H1 (cell line): ENCODE measurements at regions not wholly inside any gene's neighbourhood (a gene's known extent, or its start where the extent isn't known, plus 50 kb on each side); places are given as distances from the start of the nearest gene placed in this dataset.

ENCODE experiments used
- CTCF ChIA-PET: fragments of 300-600 bp; sonication (Branson Sonifier 250); formaldehyde crosslinking; loops from one replicate; lab custom pipeline; 2021; ENCODE audit not compliant: partially characterized antibody; lab: Charles Lee
- POLR2A ChIA-PET: fragments of 300-600 bp; sonication (Branson Sonifier 250); formaldehyde crosslinking; loops from one replicate; lab custom pipeline; 2021; ENCODE audit warnings: inconsistent platforms; ENCODE audit not compliant: partially characterized antibody; lab: Charles Lee
- DNase-seq, 2 experiments: peaks; one replicate each; pipeline versions ENCODE4 v3.0.0 to v3.0.0-alpha.2; 2010 to 2022; ENCODE audit warnings: low spot score in 2 of 2, low read depth in 1 of 2, mixed read lengths in 1 of 2
- FAIRE-seq: peaks from 2 replicates; lab custom pipeline; 2011; peaks lifted over from hg19 to GRCh38; lab: Jason Lieb, UNC
- H2AFZ ChIP-seq: 2 replicates; pipeline ENCODE4 v1.8.1; 2012; ENCODE audit warnings: low read length, inconsistent platforms
- H2AK5ac ChIP-seq: 2 replicates; pipeline ENCODE4 v1.6.1; 2013; ENCODE audit warnings: low read depth, low read length
- H2BK120ac ChIP-seq: replicated peaks from 2 replicates; pipeline ENCODE3; 2013; ENCODE audit warnings: low read depth, low read length, inconsistent platforms
- H2BK12ac ChIP-seq: 2 replicates; pipeline ENCODE4 v1.6.1; 2013; ENCODE audit warnings: low read depth, low read length
- H2BK15ac ChIP-seq: 2 replicates; pipeline ENCODE4 v1.6.1; 2013; ENCODE audit warnings: low read length
- H2BK20ac ChIP-seq: 2 replicates; pipeline ENCODE4 v1.6.1; 2013; ENCODE audit warnings: low read length
- H2BK5ac ChIP-seq: 2 replicates; pipeline ENCODE4 v1.6.1; 2013; ENCODE audit warnings: low read depth, low read length
- H3K14ac ChIP-seq: 2 replicates; pipeline ENCODE4 v1.6.1; 2013; ENCODE audit warnings: inconsistent platforms; ENCODE audit not compliant: insufficient read length
- H3K18ac ChIP-seq: 2 replicates; pipeline ENCODE4 v1.6.1; 2013; ENCODE audit warnings: low read length; ENCODE audit errors: extremely low read depth
- H3K23ac ChIP-seq: 2 replicates; pipeline ENCODE4 v1.6.1; 2013; ENCODE audit warnings: inconsistent platforms; ENCODE audit not compliant: insufficient read length
- H3K23me2 ChIP-seq: 2 replicates; pipeline ENCODE4 v1.6.1; 2013; ENCODE audit warnings: low read depth, low read length
- H3K27ac ChIP-seq: 2 replicates; pipeline ENCODE4 v1.6.1; 2011; ENCODE audit warnings: low read depth, low read length, inconsistent platforms
- H3K27me3 ChIP-seq, 4 experiments: replicated peaks in 1 of 4; 1 replicate in 1 of 4; 2 replicates in 3 of 4; pipeline versions ENCODE4 v1.6.1 to v1.8.1; 2011 to 2013; ENCODE audit warnings: low read length in 3 of 4, mild to moderate bottlenecking in 3 of 4, inconsistent platforms in 2 of 4, mixed read lengths in 2 of 4, moderate library complexity in 1 of 4; ENCODE audit not compliant: control insufficient read depth in 3 of 4, insufficient read depth in 3 of 4; ENCODE audit errors: extremely low read depth in 1 of 4
- H3K36me3 ChIP-seq, 4 experiments: 2 replicates each; pipeline versions ENCODE4 v1.6.1 to v1.8.1; 2011 to 2013; ENCODE audit warnings: mild to moderate bottlenecking in 4 of 4, low read length in 3 of 4, moderate library complexity in 2 of 4, control low read depth in 1 of 4, inconsistent platforms in 1 of 4; ENCODE audit not compliant: insufficient read depth in 4 of 4, control insufficient read depth in 2 of 4
- H3K4ac ChIP-seq: replicated peaks from 2 replicates; pipeline ENCODE3; 2013; ENCODE audit warnings: low read length, low read depth, mixed read lengths, inconsistent platforms; ENCODE audit not compliant: insufficient read length
- H3K4me1 ChIP-seq, 4 experiments: replicated peaks in 1 of 4; 1 replicate in 1 of 4; 2 replicates in 3 of 4; pipeline versions ENCODE4 v1.6.1 to v1.8.1; 2011 to 2013; ENCODE audit warnings: low read length in 3 of 4, inconsistent platforms in 2 of 4, mixed read lengths in 1 of 4; ENCODE audit not compliant: insufficient read depth in 4 of 4, control insufficient read depth in 3 of 4
- H3K4me2 ChIP-seq, 2 experiments: 2 replicates each; pipeline versions ENCODE4 v1.6.1 to v1.8.1; 2011 to 2013; ENCODE audit warnings: low read depth in 2 of 2, low read length in 2 of 2, control low read depth in 1 of 2, inconsistent platforms in 1 of 2, mild to moderate bottlenecking in 1 of 2; ENCODE audit not compliant: insufficient read depth in 1 of 2
- H3K4me3 ChIP-seq, 4 experiments: fragments of 200-600, 300-600 bp in 1 of 4; sonication (generic), shearing (Covaris generic), sonication (Bioruptor Twin) in 1 of 4; 2 replicates each; pipeline versions ENCODE4 v1.5.1 to v1.8.1; 2011 to 2016; ENCODE audit warnings: low read length in 4 of 4, low read depth in 3 of 4, control low read depth in 2 of 4, inconsistent platforms in 2 of 4, mild to moderate bottlenecking in 2 of 4, mixed read lengths in 1 of 4, moderate library complexity in 1 of 4; ENCODE audit not compliant: insufficient read depth in 2 of 4; ENCODE audit errors: extremely low read depth in 1 of 4
- H3K56ac ChIP-seq: replicated peaks from 2 replicates; pipeline ENCODE3; 2013; ENCODE audit warnings: low read depth, mild to moderate bottlenecking, mixed read lengths, low read length, inconsistent platforms; ENCODE audit not compliant: insufficient read length
- H3K79me1 ChIP-seq: 2 replicates; pipeline ENCODE4 v1.6.1; 2013; ENCODE audit warnings: low read depth, low read length, control low read depth
- H3K79me2 ChIP-seq, 2 experiments: 2 replicates each; pipeline versions ENCODE4 v1.6.1 to v1.8.1; 2012 to 2013; ENCODE audit warnings: low read length in 2 of 2, mild to moderate bottlenecking in 2 of 2, inconsistent platforms in 1 of 2; ENCODE audit not compliant: insufficient read depth in 2 of 2, control insufficient read depth in 1 of 2
- H3K9ac ChIP-seq, 4 experiments: replicated peaks in 1 of 4; 1 replicate in 1 of 4; 2 replicates in 3 of 4; pipeline versions ENCODE4 v1.6.1 to v1.8.1; 2011 to 2013; ENCODE audit warnings: low read depth in 3 of 4, low read length in 3 of 4, control low read depth in 2 of 4, mild to moderate bottlenecking in 2 of 4, moderate library complexity in 2 of 4, inconsistent platforms in 1 of 4; ENCODE audit errors: extremely low read depth in 1 of 4
- H3K9me3 ChIP-seq, 2 experiments: 2 replicates each; pipeline versions ENCODE4 v1.6.1 to v1.8.1; 2012 to 2013; ENCODE audit warnings: mild to moderate bottlenecking in 2 of 2, moderate library complexity in 2 of 2, control low read depth in 1 of 2, inconsistent platforms in 1 of 2, low read depth in 1 of 2, low read length in 1 of 2, mixed read lengths in 1 of 2; ENCODE audit not compliant: insufficient read depth in 2 of 2
- H4K20me1 ChIP-seq, 2 experiments: replicated peaks in 1 of 2; 2 replicates each; pipeline versions ENCODE3 to v1.8.1; 2011 to 2013; ENCODE audit warnings: inconsistent platforms in 2 of 2, low read length in 2 of 2, mild to moderate bottlenecking in 1 of 2; ENCODE audit not compliant: insufficient read depth in 2 of 2, control insufficient read depth in 1 of 2
- H4K5ac ChIP-seq: 2 replicates; pipeline ENCODE4 v1.6.1; 2013; ENCODE audit warnings: low read length, low read depth, mixed read lengths, inconsistent platforms; ENCODE audit not compliant: insufficient read length
- H4K8ac ChIP-seq: 2 replicates; pipeline ENCODE4 v1.8.0; 2013; ENCODE audit warnings: mild to moderate bottlenecking, moderate library complexity, low read length, inconsistent platforms; ENCODE audit not compliant: insufficient read depth; ENCODE audit errors: extremely low read depth
- H4K91ac ChIP-seq: replicated peaks from 2 replicates; pipeline ENCODE3; 2013; ENCODE audit warnings: low read length, mixed read lengths, inconsistent platforms; ENCODE audit not compliant: insufficient read length
- EGR1 ChIP-seq: IDR thresholded peaks from 2 replicates; pipeline ENCODE4 v1.6.1; 2011; ENCODE audit warnings: low read depth, low read length, borderline replicate concordance
- SP4 ChIP-seq: IDR thresholded peaks from 2 replicates; pipeline ENCODE4 v1.6.1; 2012; ENCODE audit warnings: low read length, inconsistent platforms
- SUZ12 ChIP-seq: fragments of 200-600 bp; sonication (generic); IDR thresholded peaks from 2 replicates; pipeline ENCODE4 v1.6.1; 2012; ENCODE audit warnings: mild to moderate bottlenecking, inconsistent platforms, low read length, moderate library complexity, mixed read lengths
- YY1 ChIP-seq: IDR thresholded peaks from 2 replicates; pipeline ENCODE4 v1.6.1; 2011; ENCODE audit warnings: low read depth, mild to moderate bottlenecking, low read length
- WGBS, 2 experiments: shearing (Covaris generic) in 1 of 2; methylation state at CpG; one replicate each; pipeline versions ENCODE4 v1.1.6 to v1.1.7; 2013 to 2015; ENCODE audit warnings: low lambda C conversion rate in 2 of 2, mixed read lengths in 2 of 2, inconsistent platforms in 1 of 2, low coverage in 1 of 2, missing lambda C conversion rate in 1 of 2; ENCODE audit not compliant: insufficient replicate concordance in 2 of 2, insufficient coverage in 1 of 2, insufficient read length in 1 of 2; ENCODE audit errors: extremely low coverage in 1 of 2, missing lambda C conversion rate in 1 of 2; 5-methylcytosine and 5-hydroxymethylcytosine counted together

DNA sequence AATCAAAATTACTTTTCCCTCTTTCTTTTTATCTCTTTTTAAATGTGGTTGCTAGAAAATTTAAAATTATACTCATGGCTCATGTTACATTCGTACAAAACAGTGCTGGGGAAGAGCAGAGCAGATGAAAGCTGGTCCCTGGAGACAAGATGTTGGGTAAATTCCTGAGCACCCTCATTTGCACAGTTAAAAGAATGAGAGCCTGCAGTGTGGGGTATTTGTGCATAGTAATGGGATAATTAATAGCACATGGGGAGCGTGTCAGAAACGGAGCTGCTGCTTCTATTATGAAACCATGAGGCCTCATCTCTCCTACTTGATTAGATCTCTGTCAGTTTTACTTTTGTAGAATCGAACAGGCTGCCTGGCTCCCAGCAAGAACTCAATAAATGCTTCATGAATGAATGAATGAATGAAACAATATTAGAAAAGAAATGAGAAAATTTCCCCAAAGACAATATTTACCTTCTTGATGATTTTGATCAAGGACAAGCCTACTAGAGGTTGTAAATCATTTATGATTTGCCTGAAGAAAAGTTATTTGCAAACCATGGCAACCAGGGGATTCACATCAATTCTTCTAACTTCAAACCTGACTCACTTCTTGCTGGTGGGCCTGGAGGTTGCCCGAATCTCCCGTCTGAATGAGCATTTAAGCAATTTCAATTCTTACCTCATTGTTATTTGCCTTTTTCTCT, 177.2 kb upstream of the TUT7 start:
- Histone ChIP-seq H3K36me3 (no peaks in the 10 kb centered on the region), H3K79me2 (no peaks in the 10 kb centered on the region), H3K4me2 (no peak overlapping the region), H3K4me1 (no peaks in the 10 kb centered on the region), H3K9me3 (no peaks in the 10 kb centered on the region), H3K14ac (no peak overlapping the region), H4K8ac (no peak overlapping the region), H3K9ac (no peak overlapping the region; a peak in 1 of 7 replicates), H4K91ac (no peak overlapping the region), H3K4me3 (no peak overlapping the region), H2BK5ac (no peak overlapping the region), H2BK15ac (no peak overlapping the region), H3K23ac (no peak overlapping the region), H2AK5ac (no peak overlapping the region), H3K23me2 (no peaks in the 10 kb centered on the region), H3K27me3 (no peaks in the 10 kb centered on the region), H3K27ac (no peak overlapping the region), H3K56ac (no peak overlapping the region), H2BK20ac (no peak overlapping the region), H2BK120ac (no peak overlapping the region), H3K18ac (no peak overlapping the region), H3K79me1 (no peaks in the 10 kb centered on the region), H4K20me1 (no peaks in the 10 kb centered on the region), H2AFZ (no peak overlapping the region), H3K4ac (no peak overlapping the region), H2BK12ac (no peak overlapping the region), H4K5ac (no peak overlapping the region)
- DNase-seq: no peak
- CTCF ChIA-PET: interaction anchor here (0.6 kb wide), 1 partner anchor 802 kb away, joined by 3 read pairs; no protein-coding TSS in a partner anchor
- no peak for FAIRE-seq
- 72% methylated on average over 6 of the region's 6 CpGs; no CpG with 5 or more reads in 1 of the 2 experiments for WGBS, 2 experiments
- POLR2A ChIA-PET: no interaction called here
- TF ChIP-seq EGR1 (no peak), SUZ12 (no peak), SP4 (no peak), YY1 (no peak)
